Right lobe of liver (tissue), 6 donors: ENCODE measurements at regions not wholly inside any gene's neighbourhood (a gene's known extent, or its start where the extent isn't known, plus 50 kb on each side); places are given as distances from the start of the nearest gene placed in this dataset.

Experiments used
- ATAC-seq, 4 donors: fragments of 200-7000 bp; cut with Tn5 transposase; one replicate each; pipeline ENCODE4 v1.9.1; 2020; ENCODE audit warnings: mild to moderate bottlenecking in 4 of 4, moderate library complexity in 4 of 4
- DNase-seq, 3 donors: peaks; one replicate each; pipeline ENCODE4 v3.0.0-alpha.2; 2020
- H3K27ac ChIP-seq, 3 donors: fragments of 200-600 bp; one replicate each; pipeline ENCODE4 v1.8.0; 2022
- H3K27me3 ChIP-seq, 2 donors: fragments of 200-600 bp; one replicate each; pipeline ENCODE4 v1.8.0; 2022
- H3K36me3 ChIP-seq, 4 donors: fragments of 200-600 bp; sonication (generic) in 1 of 4; one replicate each; pipeline versions ENCODE4 v1.5.1 to v1.8.0; 2017 to 2022; ENCODE audit warnings: control low read depth in 1 of 4
- H3K4me1 ChIP-seq, 4 donors: fragments of 200-600 bp; sonication (generic) in 1 of 4; one replicate each; pipeline versions ENCODE4 v1.5.1 to v1.8.0; 2017 to 2022; ENCODE audit warnings: control low read depth in 1 of 4
- H3K4me3 ChIP-seq, 3 donors: fragments of 200-600 bp; one replicate each; pipeline ENCODE4 v1.8.0; 2022
- H3K9me3 ChIP-seq, 4 donors: fragments of 200-600 bp; sonication (generic) in 1 of 4; one replicate each; pipeline versions ENCODE4 v1.5.1 to v1.8.0; 2017 to 2022; ENCODE audit warnings: control low read depth in 1 of 4
- POLR2A ChIP-seq: fragments of 450-650 bp; IDR thresholded peaks from one replicate; pipeline ENCODE4 v1.6.1; 2017; ENCODE audit warnings: antibody characterized with exemption, mild to moderate bottlenecking
- WGBS: methylation state at CpG from one replicate; pipeline ENCODE4 v1.1.6; 2018; ENCODE audit warnings: low coverage, low lambda C conversion rate; ENCODE audit not compliant: insufficient coverage; ENCODE audit errors: missing lambda C conversion rate; 5-methylcytosine and 5-hydroxymethylcytosine counted together
- intact Hi-C, 2 donors: fragments of 100-400 bp; cut with DNase I; formaldehyde crosslinking; loops; one replicate each; pipeline versions ENCODE4 v1.11.2 to v1.14.1; 2022
- TF ChIP-seq, protein P1 (sequence below), 4 donors: fragments of 200-600 bp in 3 of 4; fragments of 450-650 bp in 1 of 4; IDR thresholded peaks; one replicate each; pipeline versions ENCODE4 v1.5.1 to v1.8.0; 2016 to 2022; ENCODE audit warnings: antibody characterized with exemption in 4 of 4, mild to moderate bottlenecking in 2 of 4
- donor health status: DM: no; HTN: yes; CAD: no.
- donor health status: DM: no; HTN: no; CAD: no.
- donor health status: DM: no; HTN: no; CAD: no.
- donor health status: DM: no; HTN: yes; CAD: no.
- donor health status: DM: no; HTN: yes; CAD: no.

DNA sequence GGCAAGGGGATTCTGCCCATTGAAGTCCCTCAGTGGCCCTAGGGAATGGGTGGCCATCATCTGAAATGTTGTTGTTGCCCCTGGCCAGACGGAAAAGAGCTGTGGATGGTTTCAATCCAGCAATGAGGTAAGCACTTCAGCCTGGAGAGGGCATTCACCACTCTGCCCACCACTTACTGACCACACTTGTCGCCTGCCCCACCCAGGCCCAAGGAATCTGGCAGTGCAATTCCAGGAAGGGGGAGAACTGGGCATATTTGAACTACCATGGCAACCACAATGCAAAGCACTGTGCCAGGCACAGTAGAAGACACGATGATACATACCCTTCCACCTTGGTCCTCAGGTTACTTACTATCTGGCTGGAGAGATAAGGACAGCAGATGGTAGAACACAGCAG is 161.6 kb downstream of the PDGFRA start:
- H3K4me1 ChIP-seq = no peaks in the 10 kb centered on the region
- no peaks in the 10 kb centered on the region for H3K9me3 ChIP-seq
- ATAC-seq (no peak), DNase-seq (no peak)
- no peak overlapping the region for H3K4me3 ChIP-seq
- TF ChIP-seq, protein P1, sequence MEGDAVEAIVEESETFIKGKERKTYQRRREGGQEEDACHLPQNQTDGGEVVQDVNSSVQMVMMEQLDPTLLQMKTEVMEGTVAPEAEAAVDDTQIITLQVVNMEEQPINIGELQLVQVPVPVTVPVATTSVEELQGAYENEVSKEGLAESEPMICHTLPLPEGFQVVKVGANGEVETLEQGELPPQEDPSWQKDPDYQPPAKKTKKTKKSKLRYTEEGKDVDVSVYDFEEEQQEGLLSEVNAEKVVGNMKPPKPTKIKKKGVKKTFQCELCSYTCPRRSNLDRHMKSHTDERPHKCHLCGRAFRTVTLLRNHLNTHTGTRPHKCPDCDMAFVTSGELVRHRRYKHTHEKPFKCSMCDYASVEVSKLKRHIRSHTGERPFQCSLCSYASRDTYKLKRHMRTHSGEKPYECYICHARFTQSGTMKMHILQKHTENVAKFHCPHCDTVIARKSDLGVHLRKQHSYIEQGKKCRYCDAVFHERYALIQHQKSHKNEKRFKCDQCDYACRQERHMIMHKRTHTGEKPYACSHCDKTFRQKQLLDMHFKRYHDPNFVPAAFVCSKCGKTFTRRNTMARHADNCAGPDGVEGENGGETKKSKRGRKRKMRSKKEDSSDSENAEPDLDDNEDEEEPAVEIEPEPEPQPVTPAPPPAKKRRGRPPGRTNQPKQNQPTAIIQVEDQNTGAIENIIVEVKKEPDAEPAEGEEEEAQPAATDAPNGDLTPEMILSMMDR (IDR thresholded peaks at IDR 0.05) = no peak
- no peak for TF ChIP-seq POLR2A
- no peaks in the 10 kb centered on the region for H3K27me3 ChIP-seq
- no peaks in the 10 kb centered on the region for H3K36me3 ChIP-seq
- WGBS = no CpG with 5 or more reads among the region's 3 CpGs
- H3K27ac ChIP-seq = no peak overlapping the region
- intact Hi-C loops = no loop called here

DNA sequence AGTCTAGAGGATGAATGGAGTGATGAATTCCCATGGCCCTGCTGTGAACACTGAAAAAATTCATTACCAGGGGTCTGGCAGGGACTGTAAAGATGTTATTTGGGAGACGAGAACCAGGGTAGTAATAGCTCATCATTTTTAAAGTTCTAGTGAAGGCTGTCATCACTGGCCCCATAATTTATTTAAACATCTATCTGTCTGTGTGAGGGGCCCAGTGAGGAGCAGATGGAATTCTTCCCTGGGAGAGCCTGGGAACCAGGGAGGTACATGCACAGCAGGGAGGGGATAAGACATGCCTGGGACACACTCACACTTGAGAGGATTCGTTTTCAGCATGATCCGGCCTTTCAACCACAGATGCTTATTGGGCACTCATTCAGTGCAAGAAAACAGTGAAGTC is 162.0 kb downstream of the PDGFRA start:
- Histone ChIP-seq H3K4me3 (no peak overlapping the region), H3K9me3 (no peaks in the 10 kb centered on the region), H3K27ac (no peak overlapping the region), H3K36me3 (no peaks in the 10 kb centered on the region), H3K4me1 (no peaks in the 10 kb centered on the region), H3K27me3 (no peaks in the 10 kb centered on the region)
- TF ChIP-seq, protein P1 (IDR thresholded peaks at IDR 0.05) = no peak
- TF ChIP-seq POLR2A = no peak
- 19% methylated on average over 2 of the region's 3 CpGs for WGBS
- ATAC-seq = no peak
- intact Hi-C loops = no loop called here
- no peak for DNase-seq

DNA sequence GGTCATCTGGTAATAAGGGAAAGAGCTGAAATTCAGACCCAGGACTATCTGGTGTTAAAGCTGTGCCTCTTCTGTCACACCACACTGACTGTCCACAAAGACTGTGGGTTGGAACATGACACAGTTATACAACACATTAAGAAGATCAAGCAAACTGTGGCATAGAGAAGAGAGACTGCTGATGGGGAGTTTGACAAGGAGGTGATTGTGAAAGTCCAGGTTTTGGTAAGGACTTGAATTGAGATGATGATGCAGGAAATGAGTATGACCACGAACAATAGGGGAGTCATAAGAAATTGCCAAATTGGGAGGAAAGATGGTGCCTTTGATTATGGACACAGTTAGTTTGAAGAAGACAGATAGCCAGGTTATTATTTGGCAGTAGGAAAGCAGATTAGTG is 163.4 kb downstream of the PDGFRA start:
- DNase-seq = no peak
- H3K27ac ChIP-seq = no peak overlapping the region
- no peak overlapping the region for H3K4me3 ChIP-seq
- ATAC-seq = no peak
- no peaks in the 10 kb centered on the region for H3K36me3 ChIP-seq
- H3K9me3 ChIP-seq = no peaks in the 10 kb centered on the region
- WGBS = 36% methylated on average over 1 of the region's 1 CpG
- intact Hi-C loops = no loop called here
- TF ChIP-seq, protein P1 (IDR thresholded peaks at IDR 0.05) = no peak
- no peak for TF ChIP-seq POLR2A
- H3K4me1 ChIP-seq = no peaks in the 10 kb centered on the region
- H3K27me3 ChIP-seq = no peaks in the 10 kb centered on the region

DNA sequence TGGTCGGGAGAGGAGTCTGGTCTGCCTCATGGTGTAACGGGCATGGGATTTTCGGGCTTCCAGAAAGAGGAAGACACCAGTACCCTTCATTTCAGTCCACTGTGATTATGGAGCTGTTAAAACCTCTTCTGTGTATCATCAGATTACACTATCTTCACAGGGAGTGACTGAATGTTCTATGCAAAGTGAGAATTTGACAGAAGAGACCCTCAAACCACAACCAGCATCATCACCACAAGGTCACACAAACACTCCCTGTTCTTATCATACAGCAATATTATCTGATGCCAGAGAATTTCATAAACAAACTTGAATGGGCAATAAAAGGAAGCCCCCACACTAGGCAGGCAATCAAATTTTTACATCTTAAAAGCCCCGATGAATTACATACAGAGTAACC is 164.2 kb downstream of the PDGFRA start:
- Histone ChIP-seq H3K9me3 (no peaks in the 10 kb centered on the region), H3K4me1 (no peaks in the 10 kb centered on the region), H3K27ac (no peak overlapping the region), H3K36me3 (no peaks in the 10 kb centered on the region), H3K4me3 (no peak overlapping the region), H3K27me3 (no peaks in the 10 kb centered on the region)
- WGBS = 94% methylated on average over 1 of the region's 4 CpGs
- DNase-seq (no peak), ATAC-seq (no peak)
- no peak for TF ChIP-seq POLR2A
- TF ChIP-seq, protein P1 (IDR thresholded peaks at IDR 0.05) = no peak
- intact Hi-C loops = no loop called here

DNA sequence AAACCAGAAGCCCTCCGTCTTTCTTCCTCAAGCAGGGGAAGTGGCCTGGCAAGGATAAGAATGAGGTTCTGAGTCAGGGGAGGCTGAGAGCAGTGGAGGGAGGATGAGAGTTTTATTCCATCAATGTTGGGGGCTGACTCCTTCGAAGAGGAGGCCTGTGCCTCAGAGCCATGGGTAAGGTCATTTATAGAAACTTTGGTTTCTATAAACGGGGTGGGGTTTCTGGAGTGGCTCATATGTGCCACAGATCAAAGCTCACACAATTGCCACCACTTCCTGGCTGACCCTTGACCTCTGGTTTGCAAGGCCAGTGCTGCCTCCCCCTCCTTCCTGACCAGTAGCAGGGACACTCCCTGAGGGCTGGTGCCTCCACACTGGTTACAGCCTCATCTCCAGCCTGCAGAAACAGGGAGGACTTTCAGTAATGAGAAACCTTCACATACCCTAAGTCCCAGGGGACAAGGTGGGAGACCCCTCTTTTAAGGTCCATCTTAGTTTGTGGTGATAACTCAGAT is 166.0 kb downstream of the PDGFRA start:
- no peaks in the 10 kb centered on the region for H3K36me3 ChIP-seq
- TF ChIP-seq, protein P1 (IDR thresholded peaks at IDR 0.05) = no peak
- TF ChIP-seq POLR2A = no peak
- intact Hi-C loops = no loop called here
- H3K9me3 ChIP-seq = no peaks in the 10 kb centered on the region
- DNase-seq = no peak
- 64% methylated on average over 3 of the region's 3 CpGs for whole genome bisulfite sequencing
- H3K27me3 ChIP-seq = no peaks in the 10 kb centered on the region
- no peak overlapping the region for H3K4me3 ChIP-seq
- H3K27ac ChIP-seq = no peak overlapping the region
- no peaks in the 10 kb centered on the region for H3K4me1 ChIP-seq
- ATAC-seq = no peak
